Cardiac muscle cell (in vitro differentiated cells and primary cell): ENCODE measurements at regions not wholly inside any gene's neighbourhood (a gene's known extent, or its start where the extent isn't known, plus 50 kb on each side); places are given as distances from the start of the nearest gene placed in this dataset.

Source experiments
- DNase-seq, 2 donors: peaks; one replicate each; pipeline versions ENCODE4 v3.0.0 to v3.0.0-alpha.2; 2010 to 2017; ENCODE audit warnings: low read depth in 1 of 2, low spot score in 1 of 2
- H3K27ac ChIP-seq: fragments of 200-600 bp; sonication (generic); 2 replicates; pipeline ENCODE4 v1.5.1; 2016
- H3K27me3 ChIP-seq: fragments of 200-600 bp; sonication (generic); 2 replicates; pipeline ENCODE4 v1.6.0; 2016; ENCODE audit warnings: control low read depth
- H3K36me3 ChIP-seq: fragments of 200-600 bp; sonication (generic); 2 replicates; pipeline ENCODE4 v1.5.1; 2016; ENCODE audit warnings: control low read depth
- H3K4me1 ChIP-seq: fragments of 200-600 bp; sonication (generic); 2 replicates; pipeline ENCODE4 v1.8.1; 2017; ENCODE audit warnings: low read depth, mild to moderate bottlenecking, mixed run types
- H3K4me3 ChIP-seq: fragments of 200-600 bp; sonication (generic); 2 replicates; pipeline ENCODE4 v1.5.1; 2016; ENCODE audit warnings: mild to moderate bottlenecking
- H3K9me3 ChIP-seq: fragments of 200-600 bp; sonication (generic); 2 replicates; pipeline ENCODE4 v1.5.1; 2017; ENCODE audit warnings: low read depth, mild to moderate bottlenecking, control low read depth
- CTCF ChIP-seq: IDR thresholded peaks from 2 replicates; pipeline ENCODE4 v1.5.1; 2012; ENCODE audit warnings: low read depth, mild to moderate bottlenecking, low read length

DNA sequence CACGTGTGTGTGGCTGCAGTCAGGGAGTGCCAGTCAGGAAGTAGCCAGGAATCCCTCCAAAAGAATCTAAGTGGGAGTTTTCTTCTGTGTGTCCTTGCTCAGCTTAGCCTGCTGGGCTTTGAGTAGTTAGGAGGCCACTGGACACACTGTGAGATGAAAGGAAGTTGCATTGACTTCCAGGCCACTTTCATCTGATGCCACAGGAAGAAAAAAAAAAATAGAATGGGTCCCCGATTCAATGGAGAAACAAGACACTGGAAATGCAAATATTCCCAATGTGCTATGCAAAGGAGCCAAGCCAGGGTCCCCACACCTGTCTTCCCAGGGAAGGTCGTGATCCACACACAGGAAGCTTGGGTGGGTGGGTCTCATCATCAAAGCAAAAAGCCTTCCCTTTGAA, 95.6 kb upstream of the E2F8 start:
- Histone ChIP-seq H3K27me3 (peaks cover 41% of the 10 kb centered on the region), H3K4me3 (no peak overlapping the region), H3K9me3 (no peaks in the 10 kb centered on the region), H3K27ac (no peak overlapping the region), H3K4me1 (no peaks in the 10 kb centered on the region), H3K36me3 (no peaks in the 10 kb centered on the region)
- DNase-seq: no peak
- no peak for TF ChIP-seq CTCF

DNA sequence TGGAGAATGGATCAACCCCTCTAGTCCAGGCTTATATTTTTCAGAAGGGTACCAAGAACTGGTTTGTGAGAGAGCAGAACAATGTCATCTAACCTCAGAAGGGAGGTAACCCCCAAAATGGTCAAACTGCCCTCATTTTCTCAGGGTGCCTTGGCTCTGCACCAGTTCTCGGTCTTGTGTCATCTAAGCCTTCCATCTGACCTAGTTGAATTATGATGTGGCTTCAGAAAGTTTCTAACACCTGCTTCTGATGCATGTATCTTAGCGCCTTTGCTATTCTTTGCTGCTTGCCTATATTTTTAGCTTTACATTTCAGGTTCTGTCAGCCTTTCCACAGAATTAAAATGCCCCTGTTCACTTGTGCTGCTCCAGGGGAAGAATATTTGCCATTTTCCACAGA, 91.7 kb upstream of the E2F8 start:
- no peak overlapping the region for H3K4me3 ChIP-seq
- H3K4me1 ChIP-seq: no peaks in the 10 kb centered on the region
- peaks cover 9% of the 10 kb centered on the region for H3K27me3 ChIP-seq
- no peaks in the 10 kb centered on the region for H3K36me3 ChIP-seq
- no peak for DNase-seq
- no peak for TF ChIP-seq CTCF
- no peak overlapping the region for H3K27ac ChIP-seq
- H3K9me3 ChIP-seq: no peaks in the 10 kb centered on the region

GRCh38 chr11:19330416-19330815, 89.7 kb upstream of the E2F8 start:
- no peaks in the 10 kb centered on the region for H3K4me1 ChIP-seq
- no peaks in the 10 kb centered on the region for H3K36me3 ChIP-seq
- no peak overlapping the region for H3K4me3 ChIP-seq
- H3K27me3 ChIP-seq: peaks cover 5% of the 10 kb centered on the region
- no peak for TF ChIP-seq CTCF
- DNase-seq: no peak
- no peaks in the 10 kb centered on the region for H3K9me3 ChIP-seq
- no peak overlapping the region for H3K27ac ChIP-seq

- Histone ChIP-seq H3K27me3 (peaks cover 5% of the 10 kb centered on the region), H3K36me3 (no peaks in the 10 kb centered on the region), H3K9me3 (no peaks in the 10 kb centered on the region), H3K27ac (no peak overlapping the region), H3K4me1 (no peaks in the 10 kb centered on the region), H3K4me3 (no peak overlapping the region)
- TF ChIP-seq CTCF: no peak
- no peak for DNase-seq
Observed at GRCh38 chr11:19329970-19330369, 89.2 kb upstream of the E2F8 start.

DNA sequence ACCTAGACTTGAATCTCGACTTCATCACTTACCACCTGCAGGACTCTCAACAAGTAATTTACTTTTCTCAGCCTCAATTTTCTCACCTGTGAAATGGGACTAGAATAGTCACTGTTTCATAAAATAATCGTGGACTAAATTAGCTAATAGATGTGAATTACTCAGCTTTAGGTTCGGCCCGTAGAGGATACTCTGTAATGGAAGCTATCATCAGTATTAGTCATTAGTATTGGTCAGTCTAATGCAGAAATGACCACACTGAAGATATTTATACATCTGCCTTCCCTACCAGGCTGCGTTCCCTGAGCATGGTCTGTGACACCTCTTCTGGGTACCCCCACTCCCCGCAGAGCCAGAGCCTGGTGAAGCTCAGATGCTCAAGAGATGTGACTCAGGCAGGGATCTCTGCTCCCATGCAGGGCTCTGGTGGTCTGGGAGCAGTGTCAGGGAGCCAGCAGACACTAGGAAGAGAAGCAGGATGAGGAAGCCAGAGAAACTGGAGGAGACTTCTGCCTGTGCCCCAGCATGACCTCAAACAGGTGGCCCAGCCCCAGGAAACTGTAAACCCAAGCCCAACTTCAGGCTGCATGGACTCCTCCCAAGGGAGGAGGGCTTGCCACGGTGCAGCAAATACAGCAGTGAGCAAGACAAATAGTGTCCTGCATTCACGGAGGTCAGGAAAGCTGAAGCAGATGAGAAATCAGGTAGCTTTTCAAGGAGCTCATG, 88.0 kb upstream of the E2F8 start:
- Histone ChIP-seq H3K9me3 (no peaks in the 10 kb centered on the region), H3K36me3 (no peaks in the 10 kb centered on the region), H3K27ac (no peak overlapping the region), H3K27me3 (peaks cover 5% of the 10 kb centered on the region), H3K4me3 (no peak overlapping the region), H3K4me1 (no peaks in the 10 kb centered on the region)
- TF ChIP-seq CTCF: no peak
- DNase-seq: no peak
